GM19463 (cell line): ENCODE measurements at regions not wholly inside any gene's neighbourhood (a gene's known extent, or its start where the extent isn't known, plus 50 kb on each side); places are given as distances from the start of the nearest gene placed in this dataset.

ENCODE experiments used
- ATAC-seq: cut with Tn5 transposase; IDR thresholded peaks from one replicate; pipeline ENCODE4 v1.9.1; 2021; ENCODE audit warnings: mild to moderate bottlenecking, moderate library complexity; ENCODE audit not compliant: unreplicated experiment

DNA sequence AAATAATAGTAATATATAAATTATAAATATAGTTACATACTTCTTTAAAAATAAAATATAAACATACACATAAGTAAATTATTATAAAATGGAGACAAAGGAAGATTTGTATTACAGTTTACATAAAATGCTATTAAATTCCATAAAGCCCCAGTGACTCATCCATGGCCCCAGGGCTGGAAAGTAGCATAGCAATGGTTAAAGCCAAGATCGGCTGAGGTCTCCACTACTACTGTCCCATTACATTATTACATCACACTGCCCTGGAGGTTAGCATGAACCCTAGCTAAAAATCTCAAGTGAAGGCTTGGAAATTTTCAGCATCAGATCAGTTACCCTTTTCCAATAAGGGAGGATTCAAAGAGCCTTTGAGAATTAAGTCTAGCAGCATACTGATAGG, 936.2 kb downstream of the DSC3 start:
- ATAC-seq = no peak

DNA sequence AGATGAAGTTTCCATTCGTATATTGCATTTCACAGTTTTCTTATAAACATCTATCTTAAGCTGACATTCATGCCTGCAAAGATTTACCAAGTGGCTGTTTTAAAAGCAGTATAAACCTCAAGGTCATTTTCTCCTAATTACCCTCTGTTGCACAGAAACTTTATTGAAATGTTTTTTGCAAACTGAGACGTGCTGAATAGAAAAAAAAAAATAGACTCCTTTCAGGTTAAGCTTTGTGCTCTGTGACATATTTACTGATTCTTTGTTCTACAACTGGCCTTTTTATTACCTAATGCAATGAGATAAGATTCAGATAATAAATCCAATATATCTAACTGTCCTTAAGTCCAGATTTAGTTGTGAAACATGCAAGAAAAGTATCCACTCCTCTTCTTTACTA, 938.7 kb downstream of the DSC3 start:
- no peak for ATAC-seq

DNA sequence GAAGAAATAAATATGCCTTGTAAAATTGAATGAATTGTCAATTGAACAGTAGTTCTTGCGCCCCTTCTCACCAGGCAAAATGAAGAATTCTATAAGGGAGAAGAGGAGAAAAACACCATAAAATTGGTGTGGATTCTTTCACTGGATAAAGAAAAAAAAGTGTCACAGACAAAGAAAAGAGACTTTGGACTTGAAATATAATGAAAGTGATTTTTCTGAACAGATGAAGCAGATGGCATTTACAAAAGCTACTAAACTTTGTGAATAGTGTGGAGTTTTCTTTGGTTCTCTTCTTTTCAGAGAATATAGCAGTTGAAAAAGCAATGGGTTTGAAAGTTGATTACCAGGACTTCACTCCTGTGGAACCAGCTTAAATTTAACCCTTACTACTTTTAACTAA, 945.7 kb downstream of the DSC3 start:
- no peak for ATAC-seq

DNA sequence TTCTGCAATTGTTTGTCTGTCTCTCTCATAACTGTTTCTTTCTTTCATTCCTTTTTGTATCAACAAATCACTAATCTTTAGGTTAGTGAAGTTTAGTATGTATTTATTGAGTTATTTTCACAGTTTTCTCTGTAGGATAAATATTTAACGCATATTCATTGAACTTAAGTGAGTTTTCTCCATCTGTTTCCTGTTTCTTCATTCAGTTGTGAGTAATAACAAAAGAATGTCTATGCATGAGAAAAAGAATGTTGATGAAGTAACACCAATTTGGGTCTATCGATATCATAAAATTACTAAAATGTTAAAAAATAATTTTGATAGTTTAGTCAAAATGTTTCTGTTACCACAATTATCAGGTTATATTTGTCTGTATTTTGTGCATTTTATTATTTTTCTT, 948.0 kb downstream of the DSC3 start:
- ATAC-seq = no peak

DNA sequence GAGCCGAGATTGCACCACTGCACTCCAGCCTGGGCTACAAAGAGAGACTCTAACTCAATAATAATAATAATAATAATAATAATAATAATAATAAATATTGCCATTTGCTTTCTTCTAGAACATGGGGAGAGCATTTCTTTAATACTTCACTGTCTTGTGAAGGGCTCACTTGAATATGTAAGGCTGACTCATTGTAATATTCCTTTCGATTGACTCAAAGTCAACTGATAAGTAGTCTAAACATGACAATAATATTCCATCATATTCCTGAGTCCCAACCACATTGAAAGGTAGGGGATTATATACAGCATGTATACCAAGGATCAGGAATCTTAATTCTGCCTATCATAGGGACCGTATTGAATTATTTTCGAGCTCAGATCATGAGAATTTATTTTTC, 949.2 kb downstream of the DSC3 start:
- no peak for ATAC-seq

DNA sequence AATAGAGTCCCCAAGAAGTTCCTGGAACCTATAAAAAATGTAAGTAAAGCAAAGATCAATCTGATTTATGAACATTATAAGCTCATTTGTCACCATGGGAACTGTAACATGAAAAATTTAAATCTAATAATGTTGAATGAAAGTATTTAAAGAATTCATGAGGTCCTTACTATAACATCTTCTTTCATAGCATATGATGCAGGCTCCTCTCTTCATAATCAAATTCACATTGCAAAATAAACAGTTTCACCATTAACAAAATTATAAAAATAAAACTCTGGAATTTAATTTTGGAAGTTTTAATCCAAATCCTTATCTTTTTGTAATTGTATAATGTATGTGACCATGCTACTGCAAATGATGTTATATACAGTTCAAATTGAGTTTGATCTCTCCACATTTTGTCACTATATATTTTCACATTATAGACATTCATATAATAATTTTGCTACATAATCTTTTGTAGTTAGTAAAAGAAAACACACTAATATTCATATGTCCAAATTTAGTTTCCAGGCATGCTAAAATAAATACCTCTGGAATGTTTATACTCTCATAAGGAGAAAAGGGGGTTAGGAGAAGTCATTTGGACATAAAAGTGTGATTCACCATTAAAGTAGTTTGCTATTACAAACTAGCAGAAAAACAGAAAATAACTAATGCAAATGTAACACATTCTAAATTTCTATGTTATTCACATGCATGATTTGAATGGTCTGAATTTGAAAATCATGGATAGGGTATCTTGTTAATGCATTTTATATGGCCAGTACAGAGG, 954.1 kb downstream of the DSC3 start:
- no peak for ATAC-seq

DNA sequence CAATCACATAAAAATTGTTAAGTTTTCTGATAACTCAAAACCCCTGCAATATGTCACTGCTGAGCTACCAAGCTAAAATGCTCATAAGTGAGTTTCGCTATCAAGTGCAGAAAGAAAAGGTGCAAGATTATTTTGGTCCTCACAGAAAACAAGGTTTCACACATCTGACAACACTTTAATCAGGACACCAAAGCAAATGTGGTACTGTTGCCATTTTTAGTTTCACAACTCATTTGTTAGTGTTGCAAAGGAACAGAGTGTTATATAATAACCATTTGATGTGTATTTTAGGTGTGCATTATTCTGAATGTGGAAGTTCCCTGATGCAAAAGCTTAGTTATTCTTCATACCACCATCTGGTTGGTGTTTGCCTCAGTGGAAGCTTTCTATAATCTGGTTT, 956.2 kb downstream of the DSC3 start:
- no peak for ATAC-seq

DNA sequence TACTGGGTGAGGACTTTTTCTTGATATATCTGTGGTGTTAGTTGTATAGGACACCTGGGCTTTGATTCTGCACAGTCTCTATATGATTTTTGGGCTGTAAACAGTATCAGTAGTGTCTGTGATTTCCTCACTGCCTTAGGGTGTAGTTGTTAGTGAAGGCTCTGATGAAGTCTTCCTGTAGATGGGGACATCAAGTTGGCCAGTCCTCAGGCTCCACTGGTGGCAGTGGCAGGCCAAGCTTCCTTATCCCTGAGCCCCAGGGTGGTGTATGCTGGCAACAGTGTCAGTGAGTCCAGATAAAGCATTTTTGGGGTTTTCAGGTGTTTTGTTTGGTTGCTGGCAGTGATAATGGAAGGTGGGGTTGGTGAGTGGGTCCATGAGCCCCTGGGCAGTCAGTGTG, 961.4 kb downstream of the DSC3 start:
- no peak for ATAC-seq

DNA sequence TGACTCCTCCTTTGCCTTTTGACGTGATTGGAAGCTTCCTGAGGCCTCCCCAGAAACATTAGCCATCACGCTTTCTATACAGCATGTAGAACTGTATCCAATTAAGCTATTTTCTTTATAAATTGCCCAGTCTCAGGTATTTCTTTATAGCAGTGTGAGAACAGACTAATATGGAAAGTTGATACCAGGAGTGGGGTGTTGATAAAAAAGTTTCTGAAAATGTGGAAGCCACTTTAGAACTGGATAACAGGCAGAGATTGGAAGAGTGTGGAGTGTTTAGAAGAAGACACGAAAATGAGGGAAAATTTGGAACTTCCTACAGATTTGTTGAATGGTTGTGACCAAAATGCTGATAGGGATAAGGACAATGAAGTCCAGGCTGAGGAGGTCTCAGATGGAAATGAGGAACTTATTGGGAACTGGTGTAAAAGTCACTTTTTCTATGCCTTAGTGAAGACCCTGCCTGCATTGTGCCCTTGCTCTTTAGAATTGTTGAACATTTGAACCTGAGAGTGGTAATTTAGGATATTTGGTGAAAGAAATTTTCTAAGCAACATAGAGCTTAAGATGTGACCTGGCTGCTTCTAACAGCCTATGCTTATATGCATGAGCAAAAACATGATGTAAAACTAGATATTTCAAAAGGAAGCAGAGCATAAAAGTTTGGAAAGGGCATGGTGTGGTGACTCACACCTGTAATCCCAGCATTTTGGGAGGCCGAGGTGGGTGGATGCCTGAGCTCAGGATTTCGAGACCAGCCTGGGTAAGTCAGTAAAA, 969.7 kb downstream of the DSC3 start:
- no peak for ATAC-seq

DNA sequence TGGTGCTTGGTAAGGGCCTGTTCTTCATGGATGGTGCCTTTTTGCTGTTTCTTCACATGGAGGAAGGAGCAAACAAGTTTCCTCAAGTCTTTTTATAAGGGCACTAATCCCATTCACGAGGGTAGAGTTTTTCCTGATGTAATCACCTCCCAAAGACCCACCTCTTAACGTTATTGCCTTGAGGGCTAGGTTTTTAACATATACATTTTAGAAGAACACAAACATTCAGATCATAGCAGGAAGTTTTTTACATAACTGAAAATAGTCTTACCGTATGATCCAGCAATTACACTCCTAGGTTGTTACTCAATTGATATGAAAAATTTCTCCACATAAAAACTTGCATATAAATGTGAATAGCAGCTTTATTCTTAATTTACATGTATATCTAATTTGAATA, 976.3 kb downstream of the DSC3 start:
- ATAC-seq = no peak

DNA sequence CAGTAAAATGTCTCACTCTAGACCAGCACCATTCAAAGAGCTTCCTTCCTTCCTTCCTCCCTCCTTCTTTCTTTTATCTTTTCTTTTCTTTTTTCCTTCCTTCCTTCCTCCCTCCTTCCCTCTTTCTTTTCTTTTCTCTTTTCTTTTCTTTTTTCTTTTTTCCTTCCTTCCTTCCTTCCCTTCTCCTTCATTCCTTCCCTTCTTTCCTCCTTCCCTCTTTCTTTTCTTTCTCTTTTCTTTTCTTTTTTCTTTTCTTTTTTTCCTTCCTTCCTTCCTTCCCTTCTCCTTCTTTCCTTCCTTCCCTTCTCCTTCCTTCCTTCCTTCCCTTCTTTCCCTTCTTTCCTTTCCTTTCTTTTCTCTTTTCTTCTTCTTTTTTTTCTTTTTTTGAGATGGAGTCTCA, 985.1 kb downstream of the DSC3 start:
- no peak for ATAC-seq

DNA sequence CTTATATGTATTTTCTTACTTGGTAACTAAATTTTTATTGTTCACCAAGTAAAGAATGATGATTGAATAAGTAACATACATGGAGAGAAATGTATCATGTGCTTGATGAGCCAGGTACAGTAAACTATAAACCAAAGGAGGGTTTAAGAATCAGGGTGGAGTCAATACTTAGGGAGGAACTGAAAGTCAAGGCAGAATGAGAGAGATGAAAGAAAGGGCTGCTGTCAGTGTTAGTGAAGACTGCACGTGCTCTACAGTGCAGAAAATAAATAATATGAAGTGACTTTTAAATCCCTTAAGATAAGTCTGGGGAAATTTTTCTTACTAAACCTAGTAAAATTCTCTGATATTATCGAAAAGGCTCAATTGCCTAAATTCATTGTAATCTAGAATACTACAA, 986.0 kb downstream of the DSC3 start:
- ATAC-seq = no peak

DNA sequence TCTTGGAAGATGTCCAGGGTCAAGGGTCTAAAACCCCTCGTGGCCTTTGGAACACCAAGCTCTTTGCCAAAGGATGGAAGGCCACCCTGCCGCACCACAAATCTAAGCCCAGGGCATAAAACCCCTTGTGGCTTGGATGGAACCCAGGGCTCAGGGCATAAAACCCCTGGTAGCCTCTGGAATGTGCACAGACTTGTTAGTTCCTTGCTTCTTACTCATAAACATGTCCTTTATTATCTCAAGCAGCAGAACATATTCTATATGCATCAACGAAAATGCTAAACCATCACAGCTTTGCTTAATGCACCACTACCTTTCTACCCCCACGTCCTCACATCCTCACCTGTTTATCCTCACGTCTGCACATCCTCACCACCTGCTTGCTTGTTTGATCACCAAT, 998.0 kb downstream of the DSC3 start:
- ATAC-seq = no peak

DNA sequence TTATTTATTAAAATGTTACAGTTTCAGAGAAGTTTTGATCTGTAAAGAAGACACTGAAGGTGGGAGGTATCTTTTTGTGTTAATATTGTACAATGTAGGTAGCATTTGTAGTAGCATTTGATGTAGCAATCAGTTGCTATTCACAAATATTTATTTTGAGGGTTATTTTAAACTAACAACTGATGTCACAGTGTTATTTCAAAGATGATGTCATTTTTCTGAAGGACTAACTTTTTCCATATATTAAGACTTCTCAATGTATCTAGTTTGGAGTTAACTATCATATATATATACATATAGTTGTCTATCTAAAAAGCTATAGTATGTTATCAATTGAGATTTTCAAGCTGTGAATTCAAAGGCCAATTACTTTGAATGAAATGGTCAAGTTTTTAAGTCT, 1003.3 kb downstream of the DSC3 start:
- no peak for ATAC-seq

DNA sequence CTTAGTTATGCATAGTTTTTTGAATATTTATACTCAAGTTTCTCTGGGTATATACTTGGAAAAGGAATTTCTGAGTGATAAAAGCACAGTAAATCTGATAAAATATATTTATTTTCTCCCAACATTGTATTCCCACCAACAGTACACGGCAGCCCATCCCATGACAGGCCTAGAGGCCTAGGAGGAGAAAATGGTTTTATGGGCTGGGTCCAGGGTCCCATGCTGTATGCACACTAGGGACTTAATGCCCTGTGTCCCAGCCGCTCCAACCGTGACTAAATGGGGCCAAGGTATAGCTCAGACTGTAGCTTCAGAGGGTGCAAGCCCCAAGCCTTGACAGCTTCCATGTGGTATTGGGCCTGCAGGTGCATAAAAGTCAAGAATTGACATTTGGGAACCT, 1007.7 kb downstream of the DSC3 start:
- ATAC-seq = no peak

DNA sequence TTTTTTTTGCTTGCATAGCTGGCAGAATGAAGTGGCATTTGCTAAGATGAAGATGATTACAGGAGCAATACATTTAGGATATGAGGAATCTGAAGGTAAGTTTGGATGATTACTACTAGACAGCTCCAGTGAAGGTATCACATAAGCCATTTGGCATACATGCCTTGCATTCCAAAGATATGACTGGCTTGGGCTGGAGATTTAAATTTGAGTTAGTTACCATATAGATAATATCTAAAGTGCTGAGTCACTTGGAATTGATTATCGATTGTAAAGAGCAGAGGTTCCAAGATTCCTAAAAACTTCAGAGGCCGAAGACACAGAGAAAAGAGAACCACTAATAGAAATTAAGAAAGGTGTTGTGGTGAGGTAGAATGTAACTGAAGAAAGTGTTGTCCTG, 1026.4 kb downstream of the DSC3 start:
- no peak for ATAC-seq

DNA sequence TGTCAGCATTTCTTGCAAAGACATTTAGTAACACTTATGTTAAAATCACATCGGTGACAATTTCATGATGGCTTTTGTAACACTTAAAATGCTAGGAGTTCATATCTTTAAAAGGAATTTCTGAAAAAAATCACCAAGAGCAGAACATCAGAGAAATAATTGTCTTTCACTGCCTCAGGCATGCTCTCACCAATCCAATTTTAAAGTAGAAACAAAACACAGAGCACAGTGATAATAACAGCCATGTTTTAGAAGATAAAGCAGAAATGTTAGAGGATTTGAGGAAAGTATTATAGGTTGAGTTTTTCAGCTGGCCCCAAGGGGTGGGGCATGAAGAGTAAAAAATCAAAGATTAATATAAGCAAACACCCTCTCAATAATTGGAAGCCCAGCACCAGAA, 1037.6 kb downstream of the DSC3 start:
- no peak for ATAC-seq

DNA sequence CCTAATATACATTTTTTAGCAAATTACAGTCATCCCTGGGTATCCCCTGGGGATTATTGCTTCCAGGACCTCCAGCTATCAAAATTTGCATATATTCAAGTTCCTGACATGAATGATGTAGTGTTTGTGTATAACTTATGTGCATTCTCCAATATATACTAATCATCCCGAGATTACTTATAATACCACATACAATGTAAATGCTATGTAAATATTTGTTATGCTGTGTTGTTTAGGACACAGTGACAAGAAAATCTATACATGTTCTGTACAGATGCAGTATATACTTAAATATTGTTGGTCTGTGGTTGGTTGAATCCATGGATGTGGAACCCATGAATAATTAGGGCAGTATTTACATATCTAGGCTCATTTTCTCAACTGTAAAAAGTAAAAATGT, 1060.3 kb downstream of the DSC3 start:
- no peak for ATAC-seq

DNA sequence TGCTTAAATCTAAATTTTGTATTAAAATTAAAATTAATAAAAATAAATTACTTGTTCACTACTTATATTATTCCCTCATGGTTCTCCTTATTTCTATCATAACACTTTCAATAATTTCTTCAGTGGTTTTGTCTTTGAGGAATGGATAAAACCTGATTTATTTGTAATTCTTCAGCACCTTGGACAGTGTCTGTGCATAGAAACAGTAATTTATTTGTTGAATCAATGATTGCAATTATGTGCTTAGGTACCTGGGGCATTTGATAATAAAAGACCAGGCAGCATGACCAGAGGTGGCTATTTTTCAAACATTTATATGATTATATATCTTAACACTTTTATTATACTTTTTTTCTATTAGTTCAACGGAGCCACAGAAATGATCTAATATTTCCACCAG, 1062.7 kb downstream of the DSC3 start:
- ATAC-seq = no peak

DNA sequence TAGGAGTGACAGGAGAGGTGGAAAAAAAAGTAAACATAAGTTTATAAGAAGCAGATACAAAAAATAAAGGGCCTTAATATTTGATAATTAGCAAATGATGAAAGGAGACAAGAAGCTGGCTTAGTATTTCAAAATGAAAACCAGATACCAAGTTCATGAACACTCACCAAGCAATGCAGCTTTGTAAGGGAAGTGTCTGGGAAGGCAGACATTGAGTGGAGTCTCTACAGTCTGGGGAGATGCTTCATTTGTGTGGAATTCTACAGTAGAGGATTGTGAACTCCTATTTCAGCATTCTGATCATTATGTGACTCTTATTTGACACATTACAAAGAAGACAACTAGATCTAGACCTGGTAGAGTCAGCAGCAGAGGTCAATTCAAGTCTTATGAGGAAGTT, 1072.7 kb downstream of the DSC3 start:
- ATAC-seq = no peak

DNA sequence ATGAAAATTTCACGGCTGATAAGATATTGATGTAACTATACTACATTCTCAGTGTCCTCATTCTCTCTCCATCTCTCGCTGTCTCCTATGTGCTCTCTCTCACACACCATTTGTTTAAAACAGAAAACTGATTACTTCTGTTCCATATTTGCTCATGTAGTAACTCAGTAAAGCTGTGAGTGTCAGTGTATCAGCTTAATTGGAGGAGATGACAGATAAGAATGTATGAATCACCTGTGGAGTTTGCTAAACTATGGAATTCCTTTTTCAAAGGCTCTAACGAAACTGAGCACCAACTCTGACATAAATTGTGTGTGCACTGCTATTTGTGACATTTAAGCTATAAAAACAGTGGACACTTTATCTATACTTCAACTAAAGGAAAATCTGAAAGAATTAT, 1080.0 kb downstream of the DSC3 start:
- no peak for ATAC-seq

DNA sequence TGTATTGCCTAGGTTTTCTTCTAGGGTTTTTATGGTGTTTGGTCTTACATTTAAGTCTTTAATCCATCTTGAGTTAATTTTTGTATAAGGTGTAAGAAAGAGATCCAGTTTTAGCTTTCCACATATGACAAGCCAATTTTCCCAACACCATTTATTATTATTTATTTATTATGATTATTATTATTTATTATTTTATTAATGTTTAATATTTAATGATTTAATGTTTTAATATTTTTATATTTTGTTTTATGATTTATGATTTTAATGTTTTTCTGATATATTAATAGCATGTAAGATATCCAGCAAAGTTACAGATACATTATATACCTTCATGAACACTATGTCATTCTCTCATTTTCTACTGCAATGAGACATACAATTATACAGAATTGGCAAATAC, 1082.0 kb downstream of the DSC3 start:
- ATAC-seq = no peak

DNA sequence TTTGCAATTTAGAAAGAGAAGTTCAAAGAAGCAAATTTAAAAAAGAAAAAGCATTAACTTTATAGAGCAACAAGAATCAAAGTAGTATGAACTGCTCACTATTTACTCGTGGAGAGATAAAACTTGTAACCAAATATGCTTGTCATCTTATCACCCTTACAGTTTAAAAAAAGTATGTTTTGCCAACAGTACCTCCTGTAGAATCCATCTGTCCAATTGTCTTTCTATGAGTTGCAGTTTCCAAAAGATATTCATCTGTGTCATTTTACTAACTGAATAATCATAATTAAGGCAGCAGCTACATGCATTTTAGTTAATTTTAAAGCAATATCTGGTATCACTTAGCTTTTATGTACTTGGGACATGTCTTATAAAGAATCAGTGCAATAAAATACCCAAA, 1112.3 kb downstream of the DSC3 start:
- no peak for ATAC-seq
